Ishikawa (cell line): ENCODE measurements at regions not wholly inside any gene's neighbourhood (a gene's known extent, or its start where the extent isn't known, plus 50 kb on each side); places are given as distances from the start of the nearest gene placed in this dataset.

Experiments
- EGR1 ChIP-seq: IDR thresholded peaks from 2 replicates; pipeline ENCODE4 v1.6.1; 2012
- EP300 ChIP-seq: IDR thresholded peaks from 2 replicates; pipeline ENCODE4 v1.6.1; 2012; ENCODE audit warnings: borderline replicate concordance
- RAD21 ChIP-seq: IDR thresholded peaks from 2 replicates; pipeline ENCODE4 v1.6.1; 2012; ENCODE audit warnings: low read depth
- TAF1 ChIP-seq: IDR thresholded peaks from 2 replicates; pipeline ENCODE4 v1.6.1; 2012; ENCODE audit warnings: low read depth, mild to moderate bottlenecking
- TEAD4 ChIP-seq: IDR thresholded peaks from 2 replicates; pipeline ENCODE4 v1.6.1; 2012
- YY1 ChIP-seq: IDR thresholded peaks from 2 replicates; pipeline ENCODE4 v1.6.1; 2012; ENCODE audit warnings: low read depth
- TF ChIP-seq, protein P1 (sequence below): IDR thresholded peaks from 2 replicates; pipeline ENCODE4 v1.6.1; 2012; ENCODE audit warnings: low read depth, mild to moderate bottlenecking
- TF ChIP-seq, protein P2 (sequence below): IDR thresholded peaks from 2 replicates; pipeline ENCODE4 v1.6.1; 2012

DNA sequence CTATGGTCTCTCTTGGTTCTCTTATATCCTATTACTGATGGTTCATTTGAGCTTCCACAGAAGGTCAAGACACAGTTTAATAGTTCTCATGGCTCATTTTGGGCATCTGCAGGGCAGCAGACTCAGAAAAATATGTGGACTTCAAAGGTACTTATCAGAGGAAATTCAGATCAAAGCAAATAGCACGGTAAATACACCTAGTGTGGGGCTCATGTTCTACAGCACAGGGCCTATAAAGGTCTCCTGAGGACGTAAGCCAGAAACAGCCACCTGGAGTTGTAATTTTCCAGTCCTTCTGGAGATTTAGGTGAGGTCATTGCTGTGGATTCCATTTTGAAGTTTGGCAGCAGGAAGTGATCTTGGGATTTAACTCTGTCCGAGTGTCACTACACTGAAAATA is 134.5 kb upstream of the SGO1 start:
- TF ChIP-seq, protein P1, sequence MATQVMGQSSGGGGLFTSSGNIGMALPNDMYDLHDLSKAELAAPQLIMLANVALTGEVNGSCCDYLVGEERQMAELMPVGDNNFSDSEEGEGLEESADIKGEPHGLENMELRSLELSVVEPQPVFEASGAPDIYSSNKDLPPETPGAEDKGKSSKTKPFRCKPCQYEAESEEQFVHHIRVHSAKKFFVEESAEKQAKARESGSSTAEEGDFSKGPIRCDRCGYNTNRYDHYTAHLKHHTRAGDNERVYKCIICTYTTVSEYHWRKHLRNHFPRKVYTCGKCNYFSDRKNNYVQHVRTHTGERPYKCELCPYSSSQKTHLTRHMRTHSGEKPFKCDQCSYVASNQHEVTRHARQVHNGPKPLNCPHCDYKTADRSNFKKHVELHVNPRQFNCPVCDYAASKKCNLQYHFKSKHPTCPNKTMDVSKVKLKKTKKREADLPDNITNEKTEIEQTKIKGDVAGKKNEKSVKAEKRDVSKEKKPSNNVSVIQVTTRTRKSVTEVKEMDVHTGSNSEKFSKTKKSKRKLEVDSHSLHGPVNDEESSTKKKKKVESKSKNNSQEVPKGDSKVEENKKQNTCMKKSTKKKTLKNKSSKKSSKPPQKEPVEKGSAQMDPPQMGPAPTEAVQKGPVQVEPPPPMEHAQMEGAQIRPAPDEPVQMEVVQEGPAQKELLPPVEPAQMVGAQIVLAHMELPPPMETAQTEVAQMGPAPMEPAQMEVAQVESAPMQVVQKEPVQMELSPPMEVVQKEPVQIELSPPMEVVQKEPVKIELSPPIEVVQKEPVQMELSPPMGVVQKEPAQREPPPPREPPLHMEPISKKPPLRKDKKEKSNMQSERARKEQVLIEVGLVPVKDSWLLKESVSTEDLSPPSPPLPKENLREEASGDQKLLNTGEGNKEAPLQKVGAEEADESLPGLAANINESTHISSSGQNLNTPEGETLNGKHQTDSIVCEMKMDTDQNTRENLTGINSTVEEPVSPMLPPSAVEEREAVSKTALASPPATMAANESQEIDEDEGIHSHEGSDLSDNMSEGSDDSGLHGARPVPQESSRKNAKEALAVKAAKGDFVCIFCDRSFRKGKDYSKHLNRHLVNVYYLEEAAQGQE = no peak
- TF ChIP-seq RAD21 = no peak
- TF ChIP-seq EGR1 = no peak
- TF ChIP-seq, protein P2, sequence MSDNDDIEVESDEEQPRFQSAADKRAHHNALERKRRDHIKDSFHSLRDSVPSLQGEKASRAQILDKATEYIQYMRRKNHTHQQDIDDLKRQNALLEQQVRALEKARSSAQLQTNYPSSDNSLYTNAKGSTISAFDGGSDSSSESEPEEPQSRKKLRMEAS = no peak
- no peak for TF ChIP-seq YY1
- no peak for TF ChIP-seq TAF1
- no peak for TF ChIP-seq TEAD4
- no peak for TF ChIP-seq EP300
